Osteoblast (primary cell): ENCODE measurements at regions not wholly inside any gene's neighbourhood (a gene's known extent, or its start where the extent isn't known, plus 50 kb on each side); places are given as distances from the start of the nearest gene placed in this dataset.

Source experiments
- DNase-seq: peaks from one replicate; pipeline ENCODE4 v3.0.0; 2011; ENCODE audit warnings: low spot score, mixed read lengths; ENCODE audit not compliant: insufficient read length; ENCODE audit errors: missing footprints
- H2AFZ ChIP-seq: 2 replicates; pipeline ENCODE4 v1.6.0; 2011; ENCODE audit warnings: mild to moderate bottlenecking, low read length
- H3K27ac ChIP-seq: 2 replicates; pipeline ENCODE4 v1.5.1; 2011; ENCODE audit warnings: mild to moderate bottlenecking, low read depth, low read length, moderate library complexity
- H3K27me3 ChIP-seq: 2 replicates; pipeline ENCODE4 v1.6.0; 2012; ENCODE audit warnings: mild to moderate bottlenecking, control low read depth, inconsistent platforms, low read length, moderate library complexity; ENCODE audit not compliant: insufficient read depth
- H3K36me3 ChIP-seq: 2 replicates; pipeline ENCODE4 v1.5.1; 2011; ENCODE audit warnings: mild to moderate bottlenecking, low read length, control low read depth, moderate library complexity; ENCODE audit not compliant: insufficient read depth
- H3K4me1 ChIP-seq: 2 replicates; pipeline ENCODE4 v1.5.1; 2011; ENCODE audit warnings: mild to moderate bottlenecking, low read length, control low read depth, moderate library complexity; ENCODE audit not compliant: insufficient read depth
- H3K4me2 ChIP-seq: 2 replicates; pipeline ENCODE4 v1.6.0; 2011; ENCODE audit warnings: mild to moderate bottlenecking, low read length; ENCODE audit not compliant: insufficient read depth
- H3K4me3 ChIP-seq: fragments of 200-600 bp; sonication (generic); 3 replicates; pipeline ENCODE4 v1.5.1; 2012; ENCODE audit warnings: mild to moderate bottlenecking, low read length, inconsistent platforms; ENCODE audit not compliant: insufficient read depth
- H3K79me2 ChIP-seq: 2 replicates; pipeline ENCODE4 v1.6.0; 2012; ENCODE audit warnings: mild to moderate bottlenecking, low read length, control low read depth, inconsistent platforms; ENCODE audit not compliant: insufficient read depth
- H3K9me3 ChIP-seq: 2 replicates; pipeline ENCODE4 v1.5.1; 2011; ENCODE audit warnings: low read depth, low read length, control low read depth
- H4K20me1 ChIP-seq: 2 replicates; pipeline ENCODE4 v1.6.0; 2012; ENCODE audit warnings: mild to moderate bottlenecking, low read length, control low read depth; ENCODE audit not compliant: insufficient read depth
- TF ChIP-seq, protein P1 (sequence below): IDR thresholded peaks from 2 replicates; pipeline ENCODE4 v1.5.1; 2011; ENCODE audit warnings: mild to moderate bottlenecking, low read depth, low read length, moderate library complexity; ENCODE audit errors: extremely low read depth

- H3K27me3 ChIP-seq, result no peaks in the 10 kb centered on the region
- no peaks in the 10 kb centered on the region for H4K20me1 ChIP-seq
- no peaks in the 10 kb centered on the region for H3K36me3 ChIP-seq
- no peaks in the 10 kb centered on the region for H3K4me1 ChIP-seq
- no peak overlapping the region for H3K4me3 ChIP-seq
- H3K9me3 ChIP-seq, result no peaks in the 10 kb centered on the region
- no peak overlapping the region for H2AFZ ChIP-seq
- no peak overlapping the region for H3K27ac ChIP-seq
- no peak overlapping the region for H3K4me2 ChIP-seq
- no peaks in the 10 kb centered on the region for H3K79me2 ChIP-seq
- no peak for DNase-seq
- TF ChIP-seq, protein P1, sequence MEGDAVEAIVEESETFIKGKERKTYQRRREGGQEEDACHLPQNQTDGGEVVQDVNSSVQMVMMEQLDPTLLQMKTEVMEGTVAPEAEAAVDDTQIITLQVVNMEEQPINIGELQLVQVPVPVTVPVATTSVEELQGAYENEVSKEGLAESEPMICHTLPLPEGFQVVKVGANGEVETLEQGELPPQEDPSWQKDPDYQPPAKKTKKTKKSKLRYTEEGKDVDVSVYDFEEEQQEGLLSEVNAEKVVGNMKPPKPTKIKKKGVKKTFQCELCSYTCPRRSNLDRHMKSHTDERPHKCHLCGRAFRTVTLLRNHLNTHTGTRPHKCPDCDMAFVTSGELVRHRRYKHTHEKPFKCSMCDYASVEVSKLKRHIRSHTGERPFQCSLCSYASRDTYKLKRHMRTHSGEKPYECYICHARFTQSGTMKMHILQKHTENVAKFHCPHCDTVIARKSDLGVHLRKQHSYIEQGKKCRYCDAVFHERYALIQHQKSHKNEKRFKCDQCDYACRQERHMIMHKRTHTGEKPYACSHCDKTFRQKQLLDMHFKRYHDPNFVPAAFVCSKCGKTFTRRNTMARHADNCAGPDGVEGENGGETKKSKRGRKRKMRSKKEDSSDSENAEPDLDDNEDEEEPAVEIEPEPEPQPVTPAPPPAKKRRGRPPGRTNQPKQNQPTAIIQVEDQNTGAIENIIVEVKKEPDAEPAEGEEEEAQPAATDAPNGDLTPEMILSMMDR, result no peak
Observed at GRCh38 chr5:4949108-4949507, 191.0 kb upstream of the ADAMTS16 start.

DNA sequence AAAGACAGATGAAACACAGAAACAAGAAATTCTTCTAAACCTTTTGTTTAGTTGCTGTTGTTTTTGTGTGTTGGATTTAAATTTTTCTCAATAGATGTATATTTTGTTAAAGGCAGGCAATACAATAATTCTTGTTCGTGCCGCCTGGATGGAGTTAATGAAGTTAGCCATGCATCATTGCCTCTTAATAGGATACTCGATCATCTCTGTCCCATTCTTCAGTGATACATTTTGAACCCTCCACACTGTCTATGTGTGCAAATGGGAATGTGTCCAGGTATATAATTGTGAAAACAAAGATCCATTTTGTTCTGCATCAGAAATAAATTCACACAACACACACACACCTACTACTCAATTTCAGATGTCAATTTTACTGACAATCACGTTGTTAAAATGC lies 186.6 kb upstream of the ADAMTS16 start:
- H3K4me1 ChIP-seq, result no peaks in the 10 kb centered on the region
- TF ChIP-seq, protein P1, result no peak
- no peaks in the 10 kb centered on the region for H3K36me3 ChIP-seq
- no peaks in the 10 kb centered on the region for H3K9me3 ChIP-seq
- no peaks in the 10 kb centered on the region for H3K79me2 ChIP-seq
- no peak overlapping the region for H3K4me2 ChIP-seq
- no peak overlapping the region for H3K27ac ChIP-seq
- H2AFZ ChIP-seq, result no peak overlapping the region
- no peak for DNase-seq
- H4K20me1 ChIP-seq, result no peaks in the 10 kb centered on the region
- H3K4me3 ChIP-seq, result no peak overlapping the region
- H3K27me3 ChIP-seq, result no peaks in the 10 kb centered on the region

DNA sequence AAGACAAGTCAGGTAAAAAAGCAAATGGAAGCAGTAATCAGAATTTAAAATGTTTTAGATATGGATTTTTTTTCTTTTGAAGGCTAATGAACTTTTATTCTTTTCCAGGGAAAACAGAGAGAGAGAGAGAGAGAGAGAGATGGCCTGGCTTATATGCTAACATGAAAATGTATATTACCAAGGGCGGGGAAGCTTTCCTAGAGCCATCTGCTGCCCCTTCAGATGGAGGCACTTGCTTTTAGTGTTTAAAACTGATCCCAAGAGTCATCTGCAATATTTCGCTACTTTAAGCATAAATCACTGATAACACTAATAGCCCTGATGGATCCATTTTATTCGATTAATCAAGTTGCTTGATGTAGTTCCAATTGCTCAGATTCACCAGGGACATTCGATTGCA lies 186.1 kb upstream of the ADAMTS16 start:
- TF ChIP-seq, protein P1, result no peak
- DNase-seq, result no peak
- no peaks in the 10 kb centered on the region for H3K9me3 ChIP-seq
- no peaks in the 10 kb centered on the region for H3K79me2 ChIP-seq
- no peak overlapping the region for H3K27ac ChIP-seq
- H3K4me1 ChIP-seq, result no peaks in the 10 kb centered on the region
- H3K4me3 ChIP-seq, result no peak overlapping the region
- no peaks in the 10 kb centered on the region for H3K36me3 ChIP-seq
- no peaks in the 10 kb centered on the region for H3K27me3 ChIP-seq
- no peak overlapping the region for H3K4me2 ChIP-seq
- no peaks in the 10 kb centered on the region for H4K20me1 ChIP-seq
- H2AFZ ChIP-seq, result no peak overlapping the region

- no peaks in the 10 kb centered on the region for H3K27me3 ChIP-seq
- H4K20me1 ChIP-seq, result no peaks in the 10 kb centered on the region
- DNase-seq, result no peak
- H3K4me3 ChIP-seq, result no peak overlapping the region
- no peak overlapping the region for H3K27ac ChIP-seq
- no peak overlapping the region for H2AFZ ChIP-seq
- TF ChIP-seq, protein P1, result no peak
- no peak overlapping the region for H3K4me2 ChIP-seq
- H3K36me3 ChIP-seq, result no peaks in the 10 kb centered on the region
- no peaks in the 10 kb centered on the region for H3K9me3 ChIP-seq
- no peaks in the 10 kb centered on the region for H3K79me2 ChIP-seq
- H3K4me1 ChIP-seq, result no peaks in the 10 kb centered on the region
Observed at GRCh38 chr5:4963265-4963664, 176.9 kb upstream of the ADAMTS16 start.
